ENCODE measurements at regions not wholly inside any gene's neighbourhood (a gene's known extent, or its start where the extent isn't known, plus 50 kb on each side); places are given as distances from the start of the nearest gene placed in this dataset.

GRCh38 chr12:65556676-65557437, 267.4 kb upstream of the HMGA2 start (continued):
- TF ChIP-seq NRF1 (IDR thresholded peaks at IDR 0.05; ENCODE audit: low read depth, low read length) = no peak
- TF ChIP-seq, protein P1, sequence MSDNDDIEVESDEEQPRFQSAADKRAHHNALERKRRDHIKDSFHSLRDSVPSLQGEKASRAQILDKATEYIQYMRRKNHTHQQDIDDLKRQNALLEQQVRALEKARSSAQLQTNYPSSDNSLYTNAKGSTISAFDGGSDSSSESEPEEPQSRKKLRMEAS (IDR thresholded peaks at IDR 0.05; ENCODE audit: low read depth) = no peak
- TF ChIP-seq TAF1 (IDR thresholded peaks at IDR 0.05; ENCODE audit: borderline replicate concordance, low read depth, low read length) = no peak
- TF ChIP-seq EZH2phosphoT487 (IDR thresholded peaks at IDR 0.05; ENCODE audit: borderline replicate concordance, low read depth) = no peak
- peak; percentile 74 for TF ChIP-seq RAD21 (IDR thresholded peaks at IDR 0.05; ENCODE audit: low read length)
- TF ChIP-seq TEAD4 (IDR thresholded peaks at IDR 0.05; ENCODE audit: borderline replicate concordance, insufficient read depth) = no peak
- no peak for TF ChIP-seq POLR2AphosphoS5 (IDR thresholded peaks at IDR 0.05; ENCODE audit: low read depth, low read length)
- TF ChIP-seq CTCF (IDR thresholded peaks at IDR 0.05) = peak; percentile 77
- TF ChIP-seq CHD2 (IDR thresholded peaks at IDR 0.05; ENCODE audit: low read length, partially characterized antibody) = no peak
- peak; percentile 64 for TF ChIP-seq YY1 (IDR thresholded peaks at IDR 0.05; ENCODE audit: low read depth)
- TF ChIP-seq RCOR1 (IDR thresholded peaks at IDR 0.05; ENCODE audit: low read length) = no peak
- no peak for TF ChIP-seq IRF3 (IDR thresholded peaks at IDR 0.05; ENCODE audit: low read depth, low read length)
- TF ChIP-seq MXI1 (IDR thresholded peaks at IDR 0.05; ENCODE audit: low read depth, low read length) = no peak
- TF ChIP-seq NFIC (IDR thresholded peaks at IDR 0.05; ENCODE audit: borderline replicate concordance) = no peak
- TF ChIP-seq EP300 (IDR thresholded peaks at IDR 0.05; ENCODE audit: borderline replicate concordance in 1 of 2, low read depth in 1 of 2, low read length in 1 of 2) = no peak

- TF ChIP-seq RAD21 (IDR thresholded peaks at IDR 0.05; ENCODE audit: low read length) (no peak), EP300 (IDR thresholded peaks at IDR 0.05; ENCODE audit: borderline replicate concordance in 1 of 2, low read depth in 1 of 2, low read length in 1 of 2) (no peak), JUND (IDR thresholded peaks at IDR 0.05) (no peak), RFX5 (IDR thresholded peaks at IDR 0.05; ENCODE audit: low read length) (no peak), TCF12 (IDR thresholded peaks at IDR 0.05) (no peak), RXRA (IDR thresholded peaks at IDR 0.05; ENCODE audit: borderline replicate concordance, low read depth) (no peak), ELF1 (IDR thresholded peaks at IDR 0.05) (no peak), FOXM1 (IDR thresholded peaks at IDR 0.05; ENCODE audit: low read depth) (no peak)
- WGBS (ENCODE audit: low lambda C conversion rate) = 48% methylated on average over 3 of the region's 3 CpGs
- H3K79me2 ChIP-seq (ENCODE audit: insufficient read depth) = peaks cover 4% of the 10 kb centered on the region; the same call in 1 of the 2 replicates
- peaks cover 19% of the 10 kb centered on the region for H3F3A ChIP-seq (replicated peaks; ENCODE audit: insufficient read depth)
- ChIA-PET POLR2A (no interaction called here), CTCF (interaction anchor here (0.6 to 1.9 kb wide), 17 partner anchors 9 to 666 kb away, joined by 3 to 15 read pairs (median 4); no protein-coding TSS in a partner anchor)
- no peaks in the 10 kb centered on the region for H3K9me3 ChIP-seq
- no peaks in the 10 kb centered on the region for H3K27me3 ChIP-seq (ENCODE audit: insufficient read depth)
- H4K20me1 ChIP-seq (ENCODE audit: insufficient read depth) = no peaks in the 10 kb centered on the region
- H3K4me3 ChIP-seq (ENCODE audit: low read depth in 2 of 2, low read length in 1 of 2) = no peak overlapping the region
- peak overlapping the region in 1 of 2 experiments; percentile 50; a peak in 2 of 4 replicates for H3K27ac ChIP-seq (ENCODE audit: low read depth in 2 of 2, low read length in 1 of 2)
- H3K9me2 ChIP-seq = no peaks in the 10 kb centered on the region
- no peak for DNase-seq
- no peak overlapping the region for H2AFZ ChIP-seq (ENCODE audit: low read depth)
- no peak overlapping the region for H3K4me2 ChIP-seq
- H3K9ac ChIP-seq = no peak overlapping the region
- H3K4me1 ChIP-seq (ENCODE audit: control insufficient read depth in 1 of 2, insufficient read depth in 2 of 2, low read depth in 1 of 2, low read length in 1 of 2) = peaks cover 0 to 11% of the 10 kb centered on the region in 2 experiments; a peak in 1 of 4 replicates
- H3K36me3 ChIP-seq (replicated peaks in 1 of 2; ENCODE audit: control insufficient read depth in 1 of 2, insufficient read depth in 2 of 2, low read length in 1 of 2) = peaks cover 5 to 47% of the 10 kb centered on the region in 2 experiments
Measured at GRCh38 chr12:65557438-65558181, 266.7 kb upstream of the HMGA2 start.

All from SK-N-SH (cell line).